ENCODE measurements at regions not wholly inside any gene's neighbourhood (a gene's known extent, or its start where the extent isn't known, plus 50 kb on each side); places are given as distances from the start of the nearest gene placed in this dataset.
A peak's percentile ranks its signal among the peaks of the same experiment; 100 is the strongest.
"Not testable (repeated sequence)": the region's sequence is repeated elsewhere in the genome, so short reads cannot be mapped to it uniquely, and the experiment has no call there.

DNA sequence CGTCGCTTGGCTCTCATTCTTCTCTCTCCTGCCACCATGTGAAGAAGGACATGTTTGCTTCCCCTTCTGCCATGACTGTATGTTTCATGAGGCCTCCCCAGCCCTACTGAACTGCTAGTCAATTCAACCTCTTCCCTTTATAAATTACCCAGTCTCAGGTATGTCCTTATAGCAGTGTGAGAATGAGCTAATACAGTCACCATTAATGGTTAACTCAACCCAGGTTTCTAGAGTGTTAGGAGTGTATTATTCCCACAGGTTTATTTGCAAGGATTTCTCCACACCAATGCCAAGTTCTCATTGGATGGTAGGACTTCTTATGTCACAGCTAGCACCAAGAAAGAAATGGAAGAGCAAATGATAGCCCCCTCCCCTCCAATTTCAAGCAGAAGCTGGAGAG lies 71.9 kb downstream of the DYNAP start:
- in situ Hi-C loops (cut with HindIII; ENCODE audit: low pct_ligation_motif_present, low pct_unique_long_range_greater_than_20kb, low sequenced_read_pairs): loop anchor here (25.0 kb wide), 1 partner anchor 226 kb away; no protein-coding TSS in a partner anchor

DNA sequence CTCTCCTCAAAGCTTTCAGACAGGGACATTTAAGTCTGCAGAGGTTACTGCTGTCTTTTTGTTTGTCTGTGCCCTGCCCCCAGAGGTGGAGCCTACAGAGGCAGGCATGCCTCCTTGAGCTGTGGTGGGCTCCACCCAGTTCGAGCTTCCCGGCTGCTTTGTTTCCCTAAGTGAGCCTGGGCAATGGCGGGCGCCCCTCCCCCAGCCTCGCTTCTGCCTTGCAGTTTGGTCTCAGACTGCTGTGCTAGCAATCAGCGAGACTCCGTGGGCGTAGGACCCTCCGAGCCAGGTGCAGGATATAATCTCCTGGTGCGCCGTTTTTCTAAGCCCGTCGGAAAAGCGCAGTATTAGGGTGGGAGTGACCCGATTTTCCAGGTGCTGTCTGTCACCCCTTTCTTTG lies 78.7 kb downstream of the DYNAP start:
- in situ Hi-C loops (cut with HindIII; ENCODE audit: low pct_ligation_motif_present, low pct_unique_long_range_greater_than_20kb, low sequenced_read_pairs): loop anchor here (25.0 kb wide), 1 partner anchor 232 kb away; no protein-coding TSS in a partner anchor
- DNase-seq: not testable (repeated sequence)

More for the DNA sequence above, 71.9 kb downstream of the DYNAP start:
- DNase-seq: no peak

- in situ Hi-C loops (cut with HindIII; ENCODE audit: low pct_ligation_motif_present, low pct_unique_long_range_greater_than_20kb, low sequenced_read_pairs): loop anchor here (25.0 kb wide), 1 partner anchor 234 kb away; no protein-coding TSS in a partner anchor
Observed at GRCh38 chr18:54671291-54671881, 80.3 kb downstream of the DYNAP start.

DNA sequence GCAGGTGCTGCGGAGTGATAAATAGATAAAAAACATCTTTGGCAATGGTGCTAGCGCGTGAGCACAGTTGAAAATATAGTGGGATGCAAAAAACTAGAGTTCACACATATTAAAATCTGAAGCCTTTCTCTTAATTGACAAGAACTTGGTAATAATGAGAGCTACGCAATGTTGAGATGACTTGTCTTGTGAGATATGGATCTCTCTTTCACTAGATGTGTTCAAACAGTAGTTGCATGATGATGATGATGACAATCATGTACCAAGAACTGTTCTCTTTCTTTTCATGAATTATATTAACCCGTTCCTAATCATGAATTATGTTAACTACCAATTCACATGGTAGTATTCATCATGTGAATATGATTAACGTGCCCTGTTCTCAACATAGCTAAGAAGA lies 81.1 kb downstream of the DYNAP start:
- in situ Hi-C loops (cut with HindIII; ENCODE audit: low pct_ligation_motif_present, low pct_unique_long_range_greater_than_20kb, low sequenced_read_pairs): loop anchor here (25.0 kb wide), 1 partner anchor 235 kb away; no protein-coding TSS in a partner anchor
- no peak for DNase-seq

More at GRCh38 chr18:54671291-54671881, 80.3 kb downstream of the DYNAP start:
- DNase-seq: peak; percentile 49

DNA sequence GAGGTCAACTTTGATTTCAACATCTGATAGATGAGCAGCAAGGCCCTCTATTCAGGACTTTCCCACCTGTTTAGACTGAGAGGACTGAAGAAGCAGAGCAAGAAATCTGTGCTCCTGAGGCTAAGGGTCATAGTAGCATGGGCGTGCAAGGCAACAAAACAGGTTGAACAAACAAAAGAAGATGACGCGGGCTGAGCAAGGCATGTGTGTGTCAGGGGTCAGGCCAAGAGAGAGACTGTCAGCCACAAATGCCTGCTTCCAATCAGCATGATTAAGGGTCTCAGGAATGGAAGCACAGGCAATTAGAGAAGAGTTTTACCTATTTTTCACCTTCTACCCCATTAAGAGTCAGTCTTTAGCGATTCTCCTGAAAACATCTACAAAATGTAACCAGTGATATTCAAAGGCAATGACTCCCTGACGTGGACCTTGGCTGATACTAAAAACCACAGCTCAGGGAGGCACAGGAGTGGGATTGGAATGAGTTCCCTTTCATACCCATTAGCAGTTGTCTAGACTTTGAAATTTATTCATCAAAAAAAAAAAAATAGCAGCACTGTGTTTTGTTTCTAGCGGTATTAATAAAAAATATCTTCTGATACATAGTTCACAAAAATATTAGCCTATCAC lies 81.9 kb downstream of the DYNAP start:
- no peak for DNase-seq

DNA sequence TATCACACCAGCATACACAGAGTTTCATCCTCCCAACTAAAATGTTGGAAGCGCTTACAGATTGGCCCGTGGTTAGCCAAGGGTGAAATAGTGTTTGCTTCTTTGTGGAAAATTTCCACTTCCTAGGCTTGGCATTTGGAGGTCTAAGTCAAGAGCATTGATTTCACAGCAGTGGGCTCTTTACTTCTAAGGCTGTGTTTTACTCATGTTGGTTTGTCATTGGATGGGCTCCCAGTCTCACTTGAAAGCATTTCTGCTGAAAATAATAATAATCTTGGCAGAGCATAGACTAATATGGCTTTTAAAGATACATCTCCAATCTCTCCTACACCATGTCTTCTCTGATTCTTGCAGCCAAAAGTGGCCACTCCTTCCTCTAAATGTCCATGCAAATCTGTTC lies 82.9 kb downstream of the DYNAP start:
- DNase-seq: no peak
- in situ Hi-C loops (cut with HindIII; ENCODE audit: low pct_ligation_motif_present, low pct_unique_long_range_greater_than_20kb, low sequenced_read_pairs): loop anchor here (25.0 kb wide), 1 partner anchor 237 kb away; no protein-coding TSS in a partner anchor

More for the DNA sequence above, 81.9 kb downstream of the DYNAP start:
- in situ Hi-C loops (cut with HindIII; ENCODE audit: low pct_ligation_motif_present, low pct_unique_long_range_greater_than_20kb, low sequenced_read_pairs): loop anchor here (25.0 kb wide), 1 partner anchor 236 kb away; no protein-coding TSS in a partner anchor

- in situ Hi-C loops (cut with HindIII; ENCODE audit: low pct_ligation_motif_present, low pct_unique_long_range_greater_than_20kb, low sequenced_read_pairs): no loop called here
- DNase-seq: no peak
Observed at GRCh38 chr18:54675076-54675475, 84.0 kb downstream of the DYNAP start.

DNA sequence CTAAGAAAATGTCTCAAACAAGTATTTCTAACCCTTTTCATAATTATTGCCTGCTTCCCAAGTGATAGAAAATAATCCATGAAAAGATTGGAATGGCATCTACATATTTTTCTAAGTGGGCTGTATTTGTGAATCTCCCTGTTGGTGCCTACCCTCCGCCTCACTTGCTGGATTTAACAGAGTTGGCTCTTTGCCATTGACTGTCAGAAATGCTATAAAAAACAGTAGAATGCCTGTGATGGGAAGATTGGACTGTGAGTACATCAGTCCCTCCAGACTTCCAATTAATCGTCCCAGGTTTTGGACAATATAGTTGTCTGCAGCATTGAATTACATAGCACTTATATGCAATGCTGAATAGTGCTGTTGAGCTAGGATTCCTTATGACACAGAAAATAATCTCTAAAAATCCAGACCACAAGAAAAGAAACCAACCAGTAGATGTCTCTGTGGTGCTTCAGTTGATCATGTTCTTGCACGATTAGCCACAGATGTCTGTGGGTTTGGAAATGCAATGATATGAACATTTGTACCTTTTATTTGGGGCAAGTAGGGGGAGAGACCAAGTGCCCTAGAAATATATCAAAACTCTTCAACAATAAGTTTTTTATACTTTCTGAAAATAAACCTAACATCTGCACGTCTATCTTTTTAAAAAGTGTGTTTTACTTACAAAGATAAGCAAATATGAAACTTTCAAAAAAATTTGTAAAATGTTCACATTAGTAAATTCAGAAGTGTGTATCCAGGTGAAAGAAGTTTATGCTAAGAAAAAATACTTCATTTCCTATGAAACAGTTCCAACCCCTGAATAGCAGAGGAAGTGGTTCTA lies 88.5 kb downstream of the DYNAP start:
- in situ Hi-C loops (cut with HindIII; ENCODE audit: low pct_ligation_motif_present, low pct_unique_long_range_greater_than_20kb, low sequenced_read_pairs): no loop called here
- DNase-seq: peak; percentile 72

- in situ Hi-C loops (cut with HindIII; ENCODE audit: low pct_ligation_motif_present, low pct_unique_long_range_greater_than_20kb, low sequenced_read_pairs): no loop called here
- DNase-seq: no peak
Observed at GRCh38 chr18:54684784-54685183, 93.7 kb downstream of the DYNAP start.

DNA sequence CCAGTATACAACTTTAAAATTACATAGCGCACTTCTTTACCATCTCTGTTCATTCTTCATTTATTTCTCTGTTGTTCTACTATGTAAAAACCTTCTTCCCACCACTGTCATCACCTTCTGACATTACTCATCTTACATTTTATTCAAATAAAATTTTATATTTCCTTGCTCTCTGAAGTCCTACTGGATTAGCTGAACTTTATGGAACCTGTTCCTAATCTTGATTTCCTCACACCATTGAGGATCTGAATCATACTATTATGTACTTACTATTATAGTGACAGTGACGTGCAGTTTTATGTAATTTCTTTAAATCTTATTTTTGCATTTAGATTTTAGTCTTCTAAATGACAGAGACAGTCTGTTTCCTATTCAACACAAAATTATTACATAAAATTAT lies 98.3 kb downstream of the DYNAP start:
- no peak for DNase-seq
- in situ Hi-C loops (cut with HindIII; ENCODE audit: low pct_ligation_motif_present, low pct_unique_long_range_greater_than_20kb, low sequenced_read_pairs): no loop called here

- in situ Hi-C loops (cut with HindIII; ENCODE audit: low pct_ligation_motif_present, low pct_unique_long_range_greater_than_20kb, low sequenced_read_pairs): no loop called here
- DNase-seq: no peak
Observed at GRCh38 chr18:54690198-54690597, 99.2 kb downstream of the DYNAP start.

- in situ Hi-C loops (cut with HindIII; ENCODE audit: low pct_ligation_motif_present, low pct_unique_long_range_greater_than_20kb, low sequenced_read_pairs): no loop called here
- no peak for DNase-seq
Observed at GRCh38 chr18:54692463-54692862, 101.4 kb downstream of the DYNAP start.

DNA sequence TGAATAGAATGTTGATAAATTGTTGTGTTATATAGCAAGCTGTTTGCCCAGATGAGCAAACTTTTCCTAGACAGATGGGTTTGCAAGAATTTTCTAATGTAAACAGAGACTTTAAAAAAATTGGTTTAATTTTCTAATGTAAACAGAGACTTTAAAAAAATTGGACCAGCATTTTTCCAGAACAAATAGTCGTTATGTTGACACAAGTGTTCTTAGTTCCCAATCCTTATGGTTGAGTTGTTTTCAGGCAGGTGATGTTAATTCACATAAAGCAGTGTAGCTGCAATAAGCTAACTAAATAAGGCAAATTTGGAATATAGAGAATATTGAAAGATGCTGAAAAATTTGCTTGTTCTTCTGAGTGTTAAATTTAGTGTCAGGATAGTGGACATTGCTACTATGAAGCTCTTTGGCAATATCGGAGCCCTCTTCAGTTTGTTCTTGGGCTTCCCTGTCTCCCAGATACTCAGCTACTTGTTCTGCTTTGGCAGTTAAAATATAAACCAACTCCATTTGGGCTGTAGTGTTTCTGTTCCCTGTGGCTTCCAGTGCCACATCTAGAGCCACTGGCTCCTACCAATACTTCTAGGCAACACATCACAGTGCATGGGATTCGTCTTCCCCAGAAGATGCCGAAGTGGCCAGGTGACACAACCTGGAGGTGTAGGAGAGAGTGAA lies 105.7 kb downstream of the DYNAP start:
- no peak for DNase-seq
- in situ Hi-C loops (cut with HindIII; ENCODE audit: low pct_ligation_motif_present, low pct_unique_long_range_greater_than_20kb, low sequenced_read_pairs): no loop called here

DNA sequence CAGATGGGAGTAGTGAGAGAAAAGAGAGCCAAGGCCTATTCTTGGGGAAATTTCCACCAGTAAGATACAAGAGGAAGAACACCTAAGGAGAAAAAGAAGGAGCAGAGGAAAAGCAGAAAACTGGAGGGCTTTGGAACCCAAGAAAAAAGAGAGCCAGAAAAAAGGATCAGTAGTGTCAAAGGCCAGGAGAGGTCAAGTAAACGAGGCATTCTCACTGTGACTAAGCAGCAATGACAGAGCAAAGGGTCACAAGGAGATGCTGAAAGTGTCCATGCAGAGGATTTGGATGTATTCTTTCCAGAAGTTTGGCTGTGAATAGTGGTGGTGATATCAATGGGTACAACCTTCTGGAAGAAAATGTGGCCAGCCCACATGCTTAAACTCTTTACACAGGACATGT lies 109.5 kb downstream of the DYNAP start:
- DNase-seq: no peak
- in situ Hi-C loops (cut with HindIII; ENCODE audit: low pct_ligation_motif_present, low pct_unique_long_range_greater_than_20kb, low sequenced_read_pairs): no loop called here

- in situ Hi-C loops (cut with HindIII; ENCODE audit: low pct_ligation_motif_present, low pct_unique_long_range_greater_than_20kb, low sequenced_read_pairs): no loop called here
Observed at GRCh38 chr18:54702686-54703085, 111.6 kb downstream of the DYNAP start.

DNA sequence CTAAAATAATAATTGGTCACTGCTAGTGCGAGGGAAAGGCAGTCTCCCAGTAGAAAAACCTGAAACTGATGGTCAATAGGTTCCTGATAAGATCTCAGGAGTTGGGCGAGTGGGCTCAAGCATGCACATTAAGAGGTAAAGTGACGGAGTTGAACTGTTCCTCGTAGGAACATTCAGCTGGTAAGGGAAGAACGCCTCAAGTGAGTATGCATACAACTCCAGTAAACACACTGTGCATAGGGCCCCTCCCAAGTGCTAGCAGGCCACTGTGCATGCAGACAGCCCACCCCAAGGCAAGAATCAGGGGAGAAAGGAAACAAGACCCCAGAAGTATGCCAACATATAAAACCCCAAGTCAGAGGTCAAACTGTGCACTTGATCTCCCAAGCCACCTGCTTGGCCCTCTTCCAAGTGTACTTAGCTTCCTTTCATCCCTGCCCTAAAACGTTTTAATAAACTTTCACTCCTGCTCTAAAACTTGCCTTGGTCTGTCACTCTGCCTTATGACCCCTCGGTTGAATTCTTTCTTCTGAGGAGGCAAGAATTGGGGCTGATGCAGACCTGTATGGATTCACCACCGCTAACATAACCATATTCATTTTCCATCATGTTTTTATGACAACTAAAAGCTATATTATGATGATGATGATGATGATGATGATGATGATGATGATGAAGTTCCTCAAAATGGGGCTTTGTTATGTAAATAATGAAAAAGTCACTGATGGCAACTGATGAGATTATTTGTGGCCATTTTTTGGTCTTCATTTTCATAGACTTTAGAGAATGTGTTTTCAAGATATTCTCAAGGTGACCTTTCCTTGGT lies 118.0 kb upstream of the RAB27B start:
- no peak for DNase-seq
- in situ Hi-C loops (cut with HindIII; ENCODE audit: low pct_ligation_motif_present, low pct_unique_long_range_greater_than_20kb, low sequenced_read_pairs): no loop called here

More at GRCh38 chr18:54702686-54703085, 111.6 kb downstream of the DYNAP start:
- no peak for DNase-seq

DNA sequence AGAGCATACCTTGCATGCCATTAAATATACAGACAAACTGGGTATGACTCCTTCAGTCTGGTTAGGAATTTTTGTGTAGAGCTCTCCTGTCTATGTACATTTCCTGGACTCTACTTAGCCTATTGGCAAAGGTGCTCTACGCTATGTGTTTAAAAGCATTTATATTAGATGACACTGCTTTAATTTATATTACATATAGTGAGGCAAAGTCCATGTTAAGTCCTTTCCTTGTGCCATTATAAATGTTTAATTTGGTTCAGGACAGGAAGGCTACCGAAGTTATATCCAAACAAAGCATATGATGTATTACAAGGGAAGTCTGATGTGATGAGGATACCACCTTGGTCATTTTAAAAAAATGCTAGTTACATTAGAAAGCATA lies 117.4 kb upstream of the RAB27B start:
- in situ Hi-C loops (cut with HindIII; ENCODE audit: low pct_ligation_motif_present, low pct_unique_long_range_greater_than_20kb, low sequenced_read_pairs): no loop called here
- DNase-seq: no peak

- DNase-seq: no peak
- in situ Hi-C loops (cut with HindIII; ENCODE audit: low pct_ligation_motif_present, low pct_unique_long_range_greater_than_20kb, low sequenced_read_pairs): no loop called here
Observed at GRCh38 chr18:54712306-54712705, 116.0 kb upstream of the RAB27B start.

Data from ACHN (cell line).